GM21390 (cell line): ENCODE measurements at regions not wholly inside any gene's neighbourhood (a gene's known extent, or its start where the extent isn't known, plus 50 kb on each side); places are given as distances from the start of the nearest gene placed in this dataset.

ENCODE experiments used
- ATAC-seq: cut with Tn5 transposase; IDR thresholded peaks from one replicate; pipeline ENCODE4 v1.9.1; 2021; ENCODE audit not compliant: unreplicated experiment

GRCh38 chr3:159123877-159124276, 322.0 kb downstream of the MFSD1 start:
- no peak for ATAC-seq

GRCh38 chr3:159126261-159127020, 324.6 kb downstream of the MFSD1 start:
- ATAC-seq, result no peak

DNA sequence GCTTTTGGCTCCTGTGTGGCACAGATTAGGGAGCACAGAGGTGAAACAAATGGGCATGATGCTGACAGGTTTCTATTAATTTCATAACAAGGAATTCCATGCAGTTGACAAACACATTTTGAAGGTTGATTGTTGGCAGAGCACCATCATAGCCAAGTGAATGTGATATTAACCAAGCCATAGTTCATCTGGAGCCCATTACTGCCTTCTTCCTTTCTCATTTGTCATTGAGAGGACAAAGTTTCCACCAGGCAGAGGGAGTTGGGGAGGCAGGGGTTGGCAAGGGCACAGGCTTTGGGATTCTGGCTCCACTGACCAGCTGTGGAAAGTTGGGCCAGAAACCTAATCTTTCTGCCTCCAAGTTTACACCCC, 325.2 kb downstream of the MFSD1 start:
- no peak for ATAC-seq

- no peak for ATAC-seq
These were observed 326.8 kb downstream of the MFSD1 start for GRCh38 chr3:159128628-159129027.

DNA sequence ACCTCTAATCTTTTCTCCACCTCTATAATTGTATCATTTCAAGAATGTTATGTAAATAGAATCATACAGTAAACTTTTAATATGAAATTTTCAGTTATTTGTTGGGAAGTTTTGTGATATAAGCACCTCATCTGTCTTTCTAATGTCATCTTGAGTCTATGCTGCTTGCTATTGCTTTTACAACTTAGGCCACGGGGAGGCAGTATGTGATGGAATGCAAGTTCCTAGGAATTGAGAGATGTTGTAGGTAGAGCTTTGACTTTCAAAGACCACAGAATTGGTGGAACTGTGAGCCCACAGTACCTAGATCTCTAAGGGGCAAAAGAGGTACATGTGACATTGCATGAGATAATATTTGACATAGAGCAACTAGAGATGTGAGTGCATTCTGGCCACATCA, 328.3 kb downstream of the MFSD1 start:
- ATAC-seq, result peak; percentile 54

DNA sequence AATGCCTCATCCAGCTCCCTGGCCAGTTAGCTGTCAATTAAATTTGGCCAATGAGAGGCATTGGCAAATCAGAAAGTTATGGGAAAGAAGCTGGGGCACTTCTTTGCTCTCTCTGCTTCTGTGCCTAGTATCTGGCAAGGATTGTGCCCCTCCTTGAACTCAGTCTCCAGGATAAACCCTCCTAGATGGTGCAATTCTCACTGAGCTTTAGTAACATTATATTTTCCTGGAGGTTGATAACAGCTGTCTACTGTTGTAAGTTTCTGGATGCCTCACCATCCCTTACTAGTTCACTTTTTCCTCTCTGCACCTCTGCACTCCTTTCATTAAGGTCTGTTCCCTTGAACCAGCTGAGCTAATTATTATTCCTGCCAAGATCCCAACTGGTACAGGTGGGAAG, 329.5 kb downstream of the MFSD1 start:
- no peak for ATAC-seq

DNA sequence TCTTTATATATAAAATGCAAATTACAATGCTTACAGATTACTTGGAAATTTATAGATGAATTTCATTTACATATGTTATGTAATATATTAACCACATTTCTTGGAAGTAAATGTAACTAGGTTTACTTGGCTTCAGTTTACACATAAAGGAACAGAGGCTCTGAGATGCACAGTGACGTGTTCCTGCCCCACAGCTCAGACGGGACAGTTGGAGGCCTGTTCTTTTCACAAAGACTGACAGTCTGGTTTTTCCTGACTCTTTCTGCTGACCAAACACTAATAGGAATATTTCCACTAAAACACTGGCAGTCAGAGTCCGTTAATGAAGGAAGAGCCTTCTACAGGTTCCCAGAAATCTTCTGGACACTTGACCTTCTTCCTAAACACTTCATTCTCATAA, 336.1 kb downstream of the MFSD1 start:
- ATAC-seq, result no peak

DNA sequence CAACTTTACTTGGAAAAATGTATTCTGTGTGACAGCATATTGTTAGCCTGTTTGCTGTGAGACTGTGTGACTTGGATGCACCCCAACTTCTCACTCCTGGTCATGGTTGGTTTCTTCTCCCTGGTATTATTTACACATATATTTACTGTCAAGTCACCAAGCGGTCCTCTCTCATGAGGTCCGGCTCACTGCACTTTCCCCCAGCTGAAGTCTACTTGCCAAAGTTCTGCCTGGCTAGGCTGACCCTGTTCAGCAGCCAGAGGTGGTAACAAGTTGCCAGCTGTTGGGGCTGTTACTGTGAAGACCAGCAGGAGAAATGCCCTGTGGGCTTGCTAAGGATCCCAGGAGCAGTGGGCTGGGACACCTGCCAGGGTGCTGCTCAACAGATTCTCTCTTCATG, 337.5 kb downstream of the MFSD1 start:
- no peak for ATAC-seq

DNA sequence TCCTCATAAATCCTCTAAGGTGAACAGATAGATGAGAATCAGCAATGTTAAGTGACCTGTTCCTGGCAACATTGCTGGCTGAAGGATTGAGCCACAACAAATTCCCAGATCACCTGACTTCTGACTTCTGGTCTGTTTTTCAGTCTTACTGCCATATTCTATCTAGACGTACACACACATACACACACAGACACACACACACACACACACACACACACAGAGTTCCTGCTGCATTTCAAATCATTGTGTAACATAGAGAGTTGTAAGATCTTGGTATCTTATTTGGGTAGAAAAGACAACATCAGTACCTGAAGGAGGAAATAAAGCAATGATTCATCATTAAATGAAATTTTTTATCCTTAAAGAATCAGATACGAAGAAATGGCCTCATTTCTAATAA, 342.6 kb downstream of the MFSD1 start:
- no peak for ATAC-seq

GRCh38 chr3:159144891-159145290, 343.0 kb downstream of the MFSD1 start:
- ATAC-seq, result no peak

- no peak for ATAC-seq
These were observed 344.5 kb downstream of the MFSD1 start for GRCh38 chr3:159146392-159146791.

- ATAC-seq, result no peak
These were observed 345.1 kb downstream of the MFSD1 start for GRCh38 chr3:159146856-159147435.

DNA sequence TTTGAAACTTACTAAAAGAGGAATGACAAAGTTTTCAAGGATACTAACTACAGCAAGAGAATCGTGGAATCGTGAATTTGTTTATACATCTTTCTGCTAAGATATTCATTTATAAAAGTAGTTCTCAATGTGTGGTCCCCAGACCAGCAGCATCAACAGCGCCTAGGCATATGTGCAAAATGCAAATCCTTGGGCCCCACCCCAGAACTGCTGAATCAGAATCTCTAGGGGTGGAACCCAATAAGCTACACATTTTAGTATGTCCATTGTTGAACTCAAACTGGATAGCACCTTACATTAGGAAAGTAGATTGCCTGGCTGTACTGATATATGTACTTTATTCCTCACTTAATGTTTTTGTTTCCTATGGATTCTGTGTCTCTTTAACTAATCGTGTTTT, 346.0 kb downstream of the MFSD1 start:
- no peak for ATAC-seq

DNA sequence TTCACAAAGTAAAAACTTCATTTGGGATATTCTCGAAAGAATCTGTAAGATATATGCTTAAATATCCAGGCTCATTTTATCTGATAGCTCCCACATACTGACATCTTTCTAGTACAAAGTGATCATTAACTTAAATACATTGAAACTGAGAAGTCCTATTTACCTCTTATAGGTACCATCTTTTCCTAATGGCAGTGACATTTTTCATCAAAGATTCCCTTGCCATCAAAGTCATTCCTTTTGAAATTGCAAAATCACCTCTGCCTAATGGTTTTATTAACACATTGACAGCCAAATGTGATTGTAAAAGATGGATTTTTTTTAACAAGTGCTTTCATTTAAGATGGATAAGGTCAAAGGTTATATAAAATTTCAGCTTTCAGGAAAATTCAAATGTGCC, 346.6 kb downstream of the MFSD1 start:
- ATAC-seq, result no peak

- no peak for ATAC-seq
These were observed 347.3 kb downstream of the MFSD1 start for GRCh38 chr3:159149131-159149530.

DNA sequence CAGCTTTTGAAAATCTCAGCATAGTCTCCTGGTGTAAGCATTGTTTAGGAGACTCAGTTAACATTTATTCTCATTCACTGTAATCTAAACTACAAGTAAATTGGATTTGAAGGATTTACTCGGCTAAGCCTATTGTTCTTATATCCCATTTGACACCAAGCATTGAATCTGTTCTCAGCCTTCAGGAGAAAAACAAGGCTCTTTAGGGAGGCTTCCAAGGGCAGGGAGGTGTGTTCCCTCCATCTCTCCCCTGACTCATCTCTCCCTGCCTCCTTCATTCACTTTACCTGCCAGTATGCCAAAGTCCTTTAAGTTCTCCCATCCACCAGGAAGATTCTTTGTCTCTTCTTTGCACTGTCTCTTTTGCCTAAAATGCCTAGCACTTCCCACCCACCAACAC, 347.8 kb downstream of the MFSD1 start:
- ATAC-seq, result no peak

- no peak for ATAC-seq
These were observed 348.3 kb downstream of the MFSD1 start for GRCh38 chr3:159150180-159150579.

DNA sequence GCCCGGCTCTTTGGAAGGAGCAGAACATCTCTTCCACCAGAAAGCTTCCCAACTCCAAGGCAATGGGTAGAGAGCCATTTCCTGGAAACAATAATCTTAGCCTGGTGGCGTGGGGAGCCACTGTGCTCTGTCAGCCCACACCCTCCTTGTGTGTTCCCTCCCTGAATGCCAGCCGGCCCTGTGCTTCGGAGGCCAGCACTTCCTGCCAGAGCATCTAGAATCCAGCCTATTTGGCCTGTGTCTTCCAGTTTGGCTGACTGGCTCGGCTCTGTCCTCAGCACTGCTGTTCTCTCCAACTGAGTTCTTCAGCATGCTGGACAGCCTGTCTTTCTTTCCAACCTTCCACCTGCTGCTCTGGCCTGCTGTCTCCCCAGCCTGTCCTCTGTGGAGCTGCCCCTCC, 349.3 kb downstream of the MFSD1 start:
- no peak for ATAC-seq

- ATAC-seq, result no peak
These were observed 355.4 kb downstream of the MFSD1 start for GRCh38 chr3:159157275-159157674.

- ATAC-seq, result no peak
These were observed 356.4 kb downstream of the MFSD1 start for GRCh38 chr3:159158213-159158612.

DNA sequence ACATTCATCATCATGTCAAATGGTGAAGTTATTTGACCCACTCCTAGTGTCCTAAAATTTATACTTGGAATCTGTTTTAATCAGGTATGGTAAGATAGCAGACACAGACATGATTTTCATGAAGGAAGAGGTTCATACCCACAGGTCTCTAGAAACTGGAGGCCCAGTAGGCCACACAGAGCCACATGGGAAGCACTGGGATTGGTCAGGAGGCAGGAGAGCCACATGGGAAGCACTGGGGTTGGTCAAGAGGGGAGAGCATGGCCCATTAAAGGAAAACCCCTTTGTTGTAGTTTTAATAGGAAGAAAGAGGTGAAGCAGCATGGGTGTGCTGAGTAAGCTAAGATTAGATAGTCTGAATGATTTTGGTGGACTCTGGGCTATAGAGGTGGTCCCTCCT, 356.9 kb downstream of the MFSD1 start:
- no peak for ATAC-seq

- no peak for ATAC-seq
These were observed 357.7 kb downstream of the MFSD1 start for GRCh38 chr3:159159546-159159945.

GRCh38 chr3:159163656-159164055, 361.8 kb downstream of the MFSD1 start:
- no peak for ATAC-seq
